Psoas muscle (tissue), 7 donors: ENCODE measurements at regions not wholly inside any gene's neighbourhood (a gene's known extent, or its start where the extent isn't known, plus 50 kb on each side); places are given as distances from the start of the nearest gene placed in this dataset.

ENCODE experiments used
- ATAC-seq, 4 donors: fragments of 200-7000 bp; cut with Tn5 transposase; one replicate each; pipeline ENCODE4 v1.9.1; 2020; ENCODE audit warnings: moderate library complexity in 3 of 4, mild to moderate bottlenecking in 2 of 4
- DNase-seq, 2 donors: peaks; one replicate each; pipeline ENCODE4 v3.0.0-alpha.2; 2020
- H3K27ac ChIP-seq: fragments of 200-600 bp; one replicate; pipeline ENCODE4 v1.8.0; 2022
- H3K27me3 ChIP-seq, 3 donors: fragments of 200-600 bp in 1 of 3; one replicate each; pipeline versions ENCODE4 v1.6.1 to v1.8.0; 2013 to 2022; ENCODE audit warnings: low read length in 2 of 3, mild to moderate bottlenecking in 2 of 3, moderate library complexity in 1 of 3; ENCODE audit not compliant: insufficient read depth in 3 of 3
- H3K36me3 ChIP-seq, 2 donors: fragments of 200-600 bp in 1 of 2; one replicate each; pipeline versions ENCODE4 v1.6.1 to v1.8.0; 2013 to 2022; ENCODE audit warnings: low read depth in 1 of 2, mild to moderate bottlenecking in 1 of 2, moderate library complexity in 1 of 2; ENCODE audit not compliant: insufficient read depth in 1 of 2
- H3K4me1 ChIP-seq: fragments of 200-600 bp; one replicate; pipeline ENCODE4 v1.8.0; 2022
- H3K4me3 ChIP-seq: fragments of 200-600 bp; one replicate; pipeline ENCODE4 v1.8.0; 2022; ENCODE audit warnings: mild to moderate bottlenecking
- H3K9me3 ChIP-seq: fragments of 200-600 bp; one replicate; pipeline ENCODE4 v1.8.0; 2022
- WGBS, 3 donors: extraction: QIAGEN DNeasy Blood & Tissue Kit; methylation state at CpG; one replicate each; pipeline versions ENCODE4 v1.1.6 to v1.1.7; 2013; 5-methylcytosine and 5-hydroxymethylcytosine counted together
- intact Hi-C, 2 donors: fragments of 100-400 bp; cut with DNase I; formaldehyde crosslinking; loops; one replicate each; pipeline versions ENCODE4 v1.11.0 to v1.14.2; 2022
- TF ChIP-seq, protein P1 (sequence below): fragments of 200-600 bp; IDR thresholded peaks from one replicate; pipeline ENCODE4 v1.8.0; 2022; ENCODE audit warnings: antibody characterized with exemption
- donor health status: healthy with polysubstance abuse.
- donor health status: DM: no; HTN: no; CAD: no; lungs with moderate emphysema.
- donor health status: Bipolar disorder and iron deficiency.
- donor health status: healthy.
- donor health status: DM: yes; HTN: yes; CAD: no.
- donor health status: DM: no; HTN: no; CAD: no.
- donor health status: DM: yes; HTN: yes; CAD: no.

DNA sequence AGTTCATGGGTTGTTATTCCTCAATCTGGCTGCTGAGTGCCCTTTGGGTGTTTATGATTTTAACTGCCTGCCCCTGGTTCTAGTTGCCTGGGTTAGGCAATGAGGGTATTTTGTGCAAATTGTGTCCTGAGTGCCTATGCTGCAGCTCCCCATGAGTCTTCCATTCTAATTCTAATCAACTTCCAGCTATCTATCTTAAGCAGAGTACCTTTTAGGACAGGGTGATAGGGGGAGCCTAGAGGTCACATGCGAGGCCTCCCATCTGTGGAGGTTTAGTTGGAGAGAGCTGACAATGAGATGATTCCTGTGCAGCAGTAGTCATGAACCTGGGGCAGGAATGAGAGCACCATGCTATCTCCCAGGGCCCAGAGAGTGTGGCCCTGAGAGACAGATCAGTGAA is 225.9 kb upstream of the PLEKHG7 start:
- TF ChIP-seq, protein P1, sequence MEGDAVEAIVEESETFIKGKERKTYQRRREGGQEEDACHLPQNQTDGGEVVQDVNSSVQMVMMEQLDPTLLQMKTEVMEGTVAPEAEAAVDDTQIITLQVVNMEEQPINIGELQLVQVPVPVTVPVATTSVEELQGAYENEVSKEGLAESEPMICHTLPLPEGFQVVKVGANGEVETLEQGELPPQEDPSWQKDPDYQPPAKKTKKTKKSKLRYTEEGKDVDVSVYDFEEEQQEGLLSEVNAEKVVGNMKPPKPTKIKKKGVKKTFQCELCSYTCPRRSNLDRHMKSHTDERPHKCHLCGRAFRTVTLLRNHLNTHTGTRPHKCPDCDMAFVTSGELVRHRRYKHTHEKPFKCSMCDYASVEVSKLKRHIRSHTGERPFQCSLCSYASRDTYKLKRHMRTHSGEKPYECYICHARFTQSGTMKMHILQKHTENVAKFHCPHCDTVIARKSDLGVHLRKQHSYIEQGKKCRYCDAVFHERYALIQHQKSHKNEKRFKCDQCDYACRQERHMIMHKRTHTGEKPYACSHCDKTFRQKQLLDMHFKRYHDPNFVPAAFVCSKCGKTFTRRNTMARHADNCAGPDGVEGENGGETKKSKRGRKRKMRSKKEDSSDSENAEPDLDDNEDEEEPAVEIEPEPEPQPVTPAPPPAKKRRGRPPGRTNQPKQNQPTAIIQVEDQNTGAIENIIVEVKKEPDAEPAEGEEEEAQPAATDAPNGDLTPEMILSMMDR: no peak
- Histone ChIP-seq H3K27me3 (no peaks in the 10 kb centered on the region), H3K36me3 (no peaks in the 10 kb centered on the region), H3K27ac (no peak overlapping the region), H3K4me3 (no peak overlapping the region), H3K4me1 (no peaks in the 10 kb centered on the region), H3K9me3 (no peaks in the 10 kb centered on the region)
- no peak for DNase-seq
- intact Hi-C loops: no loop called here
- ATAC-seq: no peak
- 95 to 98% (median 96%) methylated on average over 1 of the region's 1 CpG for WGBS, 3 donors

DNA sequence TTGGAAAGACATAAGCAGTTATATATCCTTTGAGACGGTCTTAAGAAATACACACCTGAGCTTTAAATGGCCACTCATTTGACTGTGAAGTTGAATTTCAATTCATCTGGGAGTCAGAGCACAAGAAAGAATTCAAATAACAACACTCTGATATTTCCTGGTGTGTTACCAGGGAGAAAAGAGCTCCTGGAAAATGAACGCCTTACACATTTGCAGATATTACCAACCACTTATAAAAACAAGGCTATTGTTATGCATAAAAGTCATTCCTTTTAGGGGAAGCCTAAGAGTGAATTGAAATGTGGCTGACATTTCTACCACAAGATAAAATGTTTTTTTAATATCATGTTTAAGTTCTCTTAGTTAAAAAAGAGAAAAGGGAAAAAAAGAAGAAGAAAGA is 229.2 kb upstream of the PLEKHG7 start:
- WGBS, 3 donors: 56 to 85% (median 82%) methylated on average over 2 of the region's 2 CpGs
- intact Hi-C loops: no loop called here

DNA sequence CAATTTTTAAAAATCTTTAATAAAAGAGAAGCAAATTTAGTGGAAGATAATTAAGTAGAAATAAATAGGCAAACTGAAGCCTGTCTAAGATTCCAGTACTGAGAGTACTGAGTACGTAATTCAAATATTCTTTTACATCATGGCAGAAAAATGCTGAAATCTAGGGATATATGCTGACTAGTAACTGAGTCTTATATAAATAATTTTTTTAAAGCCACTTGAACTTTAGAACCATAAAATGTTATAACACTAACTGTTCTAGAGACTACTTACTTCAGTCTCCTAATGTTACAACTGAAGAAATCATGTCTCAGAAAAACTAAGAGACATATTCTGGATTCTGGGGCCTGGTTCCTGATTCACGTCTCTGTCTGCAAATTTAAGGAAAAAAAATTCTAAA is 230.6 kb upstream of the PLEKHG7 start:
- no peaks in the 10 kb centered on the region for H3K27me3 ChIP-seq
- TF ChIP-seq, protein P1: no peak
- H3K36me3 ChIP-seq: no peaks in the 10 kb centered on the region
- peaks cover 33% of the 10 kb centered on the region for H3K4me1 ChIP-seq
- DNase-seq (no peak), ATAC-seq (no peak)
- no peaks in the 10 kb centered on the region for H3K9me3 ChIP-seq
- H3K4me3 ChIP-seq: no peak overlapping the region
- H3K27ac ChIP-seq: no peak overlapping the region
- intact Hi-C loops: no loop called here
- 90 to 96% (median 93%) methylated on average over 2 of the region's 2 CpGs for WGBS, 3 donors

More for the DNA sequence above, 229.2 kb upstream of the PLEKHG7 start:
- no peak overlapping the region for H3K27ac ChIP-seq
- H3K9me3 ChIP-seq: no peaks in the 10 kb centered on the region
- ATAC-seq (no peak), DNase-seq (no peak)
- no peak overlapping the region for H3K4me3 ChIP-seq
- no peaks in the 10 kb centered on the region for H3K27me3 ChIP-seq
- TF ChIP-seq, protein P1: no peak
- no peaks in the 10 kb centered on the region for H3K36me3 ChIP-seq
- peaks cover 20% of the 10 kb centered on the region for H3K4me1 ChIP-seq

DNA sequence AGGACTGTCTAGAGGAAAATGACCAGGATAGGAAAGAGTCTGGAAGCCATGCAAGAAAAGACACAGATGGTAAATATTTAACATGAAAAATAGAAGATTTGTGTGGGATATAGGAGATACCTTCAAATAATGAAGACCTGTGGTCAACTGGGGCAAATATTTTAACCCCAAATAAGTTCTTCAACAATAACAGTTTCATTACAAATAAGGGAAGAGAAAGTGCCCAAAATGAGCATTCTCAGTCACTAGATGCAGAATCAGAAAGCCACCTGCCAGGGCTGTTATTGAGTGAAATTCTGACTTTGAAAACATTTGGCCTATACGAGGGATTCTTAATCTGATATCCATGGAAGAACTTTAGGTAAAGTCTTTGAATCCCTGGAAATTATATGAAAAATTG is 231.2 kb upstream of the PLEKHG7 start:
- Histone ChIP-seq H3K4me1 (peaks cover 36% of the 10 kb centered on the region), H3K9me3 (no peaks in the 10 kb centered on the region), H3K27ac (no peak overlapping the region), H3K27me3 (no peaks in the 10 kb centered on the region), H3K36me3 (no peaks in the 10 kb centered on the region), H3K4me3 (no peak overlapping the region)
- intact Hi-C loops: no loop called here
- ATAC-seq (no peak), DNase-seq (no peak)
- WGBS, 3 donors: 65 to 85% (median 74%) methylated on average over 1 of the region's 1 CpG
- TF ChIP-seq, protein P1: no peak

DNA sequence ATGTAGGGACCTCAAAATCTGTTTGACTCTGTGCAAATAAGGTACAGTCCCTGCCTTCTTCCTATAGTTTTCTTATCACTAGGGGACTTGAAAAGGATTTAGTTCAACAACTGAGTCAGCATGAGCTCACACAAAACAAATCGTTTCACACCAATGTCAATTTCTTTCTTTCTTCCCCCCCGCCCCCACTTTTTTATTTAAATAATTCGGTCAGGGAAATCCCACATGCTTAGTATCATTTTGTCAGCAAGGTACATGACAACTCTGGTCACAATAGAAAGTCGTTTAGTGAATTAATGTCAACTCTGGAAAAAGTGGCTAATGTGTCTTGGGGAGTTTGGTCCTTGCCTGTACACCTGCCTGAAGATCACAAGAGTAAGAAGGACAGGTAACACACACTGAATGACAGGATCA is 232.2 kb upstream of the PLEKHG7 start:
- ATAC-seq (no peak), DNase-seq (no peak)
- Histone ChIP-seq H3K27me3 (no peaks in the 10 kb centered on the region), H3K27ac (peak overlapping the region; percentile 70), H3K4me3 (no peak overlapping the region), H3K4me1 (peaks cover 36% of the 10 kb centered on the region), H3K9me3 (no peaks in the 10 kb centered on the region), H3K36me3 (no peaks in the 10 kb centered on the region)
- 69 to 80% (median 71%) methylated on average over 4 of the region's 4 CpGs for WGBS, 3 donors
- intact Hi-C loops: no loop called here
- TF ChIP-seq, protein P1: no peak
